BLaER1 treated with 17β-estradiol and CSF1 and Interleukin-3, amounts not matched to agents 10 nM and 100 nM (cell line): ENCODE measurements at regions not wholly inside any gene's neighbourhood (a gene's known extent, or its start where the extent isn't known, plus 50 kb on each side); places are given as distances from the start of the nearest gene placed in this dataset.
"Not testable (repeated sequence)": the region's sequence is repeated elsewhere in the genome, so short reads cannot be mapped to it uniquely, and the experiment has no call there.

Experiments used
- H3K27ac ChIP-seq, 11 experiments: shearing (Covaris generic); formaldehyde crosslinking; 2 replicates each; pipeline ENCODE4 v1.8.1; 2022
- H3K27me3 ChIP-seq, 11 experiments: shearing (Covaris generic); formaldehyde crosslinking; 2 replicates each; pipeline ENCODE4 v1.8.1; 2022
- H3K36me3 ChIP-seq, 11 experiments: shearing (Covaris generic); formaldehyde crosslinking; 2 replicates each; pipeline ENCODE4 v1.8.1; 2022
- H3K4me1 ChIP-seq, 10 experiments: shearing (Covaris generic); formaldehyde crosslinking; 2 replicates each; pipeline ENCODE4 v1.8.1; 2022
- H3K4me2 ChIP-seq, 11 experiments: shearing (Covaris generic); formaldehyde crosslinking; 2 replicates each; pipeline ENCODE4 v1.8.1; 2022
- H3K4me3 ChIP-seq, 10 experiments: shearing (Covaris generic); formaldehyde crosslinking; 2 replicates each; pipeline ENCODE4 v1.8.1; 2022
- H3K9ac ChIP-seq, 11 experiments: shearing (Covaris generic); formaldehyde crosslinking; 2 replicates each; pipeline ENCODE4 v1.8.1; 2022
- H3K9me3 ChIP-seq, 11 experiments: shearing (Covaris generic); formaldehyde crosslinking; replicated peaks in 1 of 11; 2 replicates each; pipeline ENCODE4 v1.8.1; 2022
- H4K20me1 ChIP-seq, 11 experiments: shearing (Covaris generic); formaldehyde crosslinking; 2 replicates each; pipeline ENCODE4 v1.8.1; 2022
- Cebpa-rat ChIP-seq, 11 experiments: shearing (Covaris generic); IDR thresholded peaks; 2 replicates each; pipeline ENCODE4 v1.8.1; 2022

- H3K4me2 ChIP-seq: no peak overlapping the region
- H3K27me3 ChIP-seq: no peaks in the 10 kb centered on the region
- H3K9me3 ChIP-seq: no peaks in the 10 kb centered on the region
- no peak overlapping the region for H3K9ac ChIP-seq
- H3K27ac ChIP-seq: no peak overlapping the region
- H3K4me3 ChIP-seq: no peak overlapping the region
- no peaks in the 10 kb centered on the region for H4K20me1 ChIP-seq
- H3K4me1 ChIP-seq: no peaks in the 10 kb centered on the region
- no peaks in the 10 kb centered on the region for H3K36me3 ChIP-seq
- no peak for TF ChIP-seq Cebpa-rat (IDR thresholded peaks at IDR 0.05)
Measured at GRCh38 chr5:117144086-117144485, 569.5 kb upstream of the SEMA6A start.

GRCh38 chr5:117143406-117143805 is 568.8 kb upstream of the SEMA6A start:
- no peak overlapping the region for H3K9ac ChIP-seq
- no peak for TF ChIP-seq Cebpa-rat (IDR thresholded peaks at IDR 0.05)
- no peaks in the 10 kb centered on the region for H3K36me3 ChIP-seq
- no peak overlapping the region for H3K27ac ChIP-seq
- no peaks in the 10 kb centered on the region for H3K9me3 ChIP-seq
- H3K4me1 ChIP-seq: no peaks in the 10 kb centered on the region
- no peak overlapping the region for H3K4me3 ChIP-seq
- H3K4me2 ChIP-seq: no peak overlapping the region
- H4K20me1 ChIP-seq: no peaks in the 10 kb centered on the region
- no peaks in the 10 kb centered on the region for H3K27me3 ChIP-seq

- H3K4me3 ChIP-seq: no peak overlapping the region
- no peak overlapping the region for H3K9ac ChIP-seq
- TF ChIP-seq Cebpa-rat (IDR thresholded peaks at IDR 0.05): no peak
- no peaks in the 10 kb centered on the region for H3K36me3 ChIP-seq
- no peaks in the 10 kb centered on the region for H3K4me1 ChIP-seq
- no peak overlapping the region for H3K27ac ChIP-seq
- H3K4me2 ChIP-seq: no peak overlapping the region
- H3K27me3 ChIP-seq: no peaks in the 10 kb centered on the region
- no peaks in the 10 kb centered on the region for H4K20me1 ChIP-seq
- no peaks in the 10 kb centered on the region for H3K9me3 ChIP-seq
Measured at GRCh38 chr5:117138523-117138922, 563.9 kb upstream of the SEMA6A start.

GRCh38 chr5:117135851-117136250 is 561.2 kb upstream of the SEMA6A start:
- H3K4me2 ChIP-seq: no peak overlapping the region
- H3K4me1 ChIP-seq: no peaks in the 10 kb centered on the region
- H3K9me3 ChIP-seq: no peaks in the 10 kb centered on the region
- H3K27me3 ChIP-seq: no peaks in the 10 kb centered on the region
- H3K4me3 ChIP-seq: no peak overlapping the region
- H3K9ac ChIP-seq: no peak overlapping the region
- TF ChIP-seq Cebpa-rat (IDR thresholded peaks at IDR 0.05): peak in 1 of 11 experiments; percentile 52; a peak in 1 of 22 replicates
- H3K36me3 ChIP-seq: no peaks in the 10 kb centered on the region
- H3K27ac ChIP-seq: no peak overlapping the region
- H4K20me1 ChIP-seq: no peaks in the 10 kb centered on the region

- Histone ChIP-seq H3K36me3 (no peaks in the 10 kb centered on the region), H3K9ac (no peak overlapping the region), H3K4me2 (no peak overlapping the region), H3K27ac (no peak overlapping the region), H3K27me3 (no peaks in the 10 kb centered on the region), H4K20me1 (no peaks in the 10 kb centered on the region), H3K4me3 (no peak overlapping the region), H3K9me3 (no peaks in the 10 kb centered on the region), H3K4me1 (no peaks in the 10 kb centered on the region)
- TF ChIP-seq Cebpa-rat (IDR thresholded peaks at IDR 0.05): no peak
Measured at GRCh38 chr5:117133198-117133597, 558.6 kb upstream of the SEMA6A start.

- Histone ChIP-seq H3K27me3 (no peaks in the 10 kb centered on the region), H3K4me1 (no peaks in the 10 kb centered on the region), H3K4me3 (no peak overlapping the region), H3K9ac (no peak overlapping the region), H3K36me3 (no peaks in the 10 kb centered on the region), H3K4me2 (no peak overlapping the region), H3K9me3 (no peaks in the 10 kb centered on the region), H3K27ac (no peak overlapping the region), H4K20me1 (no peaks in the 10 kb centered on the region)
- TF ChIP-seq Cebpa-rat (IDR thresholded peaks at IDR 0.05): no peak
Measured at GRCh38 chr5:117131876-117132275, 557.3 kb upstream of the SEMA6A start.

- Histone ChIP-seq H3K4me2 (no peak overlapping the region), H3K4me1 (no peaks in the 10 kb centered on the region), H3K27me3 (no peaks in the 10 kb centered on the region), H4K20me1 (no peaks in the 10 kb centered on the region), H3K36me3 (no peaks in the 10 kb centered on the region), H3K9ac (no peak overlapping the region), H3K27ac (no peak overlapping the region), H3K9me3 (no peaks in the 10 kb centered on the region), H3K4me3 (no peak overlapping the region)
- no peak for TF ChIP-seq Cebpa-rat (IDR thresholded peaks at IDR 0.05)
Measured at GRCh38 chr5:117131048-117131679, 556.5 kb upstream of the SEMA6A start.

GRCh38 chr5:117118499-117118898 is 543.9 kb upstream of the SEMA6A start:
- no peak overlapping the region for H3K4me3 ChIP-seq
- no peak overlapping the region for H3K27ac ChIP-seq
- no peak for TF ChIP-seq Cebpa-rat (IDR thresholded peaks at IDR 0.05)
- no peaks in the 10 kb centered on the region for H3K36me3 ChIP-seq
- H3K27me3 ChIP-seq: no peaks in the 10 kb centered on the region
- peaks cover 0 to 7% (median 0%) of the 10 kb centered on the region in 11 experiments; a peak in 1 of 22 replicates for H3K9me3 ChIP-seq
- H3K9ac ChIP-seq: no peak overlapping the region
- H3K4me1 ChIP-seq: no peaks in the 10 kb centered on the region
- no peak overlapping the region for H3K4me2 ChIP-seq
- no peaks in the 10 kb centered on the region for H4K20me1 ChIP-seq

GRCh38 chr5:117117314-117117713 is 542.7 kb upstream of the SEMA6A start:
- not testable (repeated sequence) for H3K4me1 ChIP-seq, H3K36me3 ChIP-seq, H3K4me2 ChIP-seq, H3K27me3 ChIP-seq, H3K9me3 ChIP-seq, H3K4me3 ChIP-seq, H3K9ac ChIP-seq, H3K27ac ChIP-seq, H4K20me1 ChIP-seq

GRCh38 chr5:117110548-117110947 is 535.9 kb upstream of the SEMA6A start:
- Histone ChIP-seq H3K36me3 (no peaks in the 10 kb centered on the region), H3K4me1 (peaks cover 0 to 22% (median 13%) of the 10 kb centered on the region in 10 experiments; a peak in 13 of 20 replicates), H3K4me2 (no peak overlapping the region), H3K4me3 (no peak overlapping the region), H4K20me1 (no peaks in the 10 kb centered on the region), H3K9ac (no peak overlapping the region), H3K9me3 (peaks cover 0 to 10% (median 0%) of the 10 kb centered on the region in 11 experiments; a peak in 3 of 22 replicates), H3K27ac (no peak overlapping the region), H3K27me3 (no peaks in the 10 kb centered on the region)
- TF ChIP-seq Cebpa-rat (IDR thresholded peaks at IDR 0.05): no peak
